HG02610 (cell line): ENCODE measurements at regions not wholly inside any gene's neighbourhood (a gene's known extent, or its start where the extent isn't known, plus 50 kb on each side); places are given as distances from the start of the nearest gene placed in this dataset.
"Not testable (repeated sequence)": the region's sequence is repeated elsewhere in the genome, so short reads cannot be mapped to it uniquely, and the experiment has no call there.

Experiments
- ATAC-seq: cut with Tn5 transposase; IDR thresholded peaks from one replicate; pipeline ENCODE4 v1.9.1; 2021; ENCODE audit warnings: mild to moderate bottlenecking, moderate library complexity; ENCODE audit not compliant: unreplicated experiment

- no peak for ATAC-seq
These were observed 130.5 kb downstream of the FOXB1 start for GRCh38 chr15:60134609-60135008.

- ATAC-seq, result no peak
These were observed 131.8 kb downstream of the FOXB1 start for GRCh38 chr15:60135961-60136360.

- ATAC-seq, result no peak
These were observed 133.7 kb downstream of the FOXB1 start for GRCh38 chr15:60137711-60138396.

GRCh38 chr15:60138397-60138968 lies 134.4 kb downstream of the FOXB1 start:
- no peak for ATAC-seq

- ATAC-seq, result no peak
These were observed 148.3 kb downstream of the FOXB1 start for GRCh38 chr15:60152386-60152785.

- ATAC-seq, result no peak
These were observed 150.7 kb downstream of the FOXB1 start for GRCh38 chr15:60154764-60155325.

- no peak for ATAC-seq
These were observed 151.6 kb downstream of the FOXB1 start for GRCh38 chr15:60155661-60156060.

GRCh38 chr15:60160909-60161308 lies 156.8 kb downstream of the FOXB1 start:
- ATAC-seq, result no peak

GRCh38 chr15:60161704-60162103 lies 157.6 kb downstream of the FOXB1 start:
- no peak for ATAC-seq

- ATAC-seq, result no peak
These were observed 158.3 kb downstream of the FOXB1 start for GRCh38 chr15:60162251-60162967.

GRCh38 chr15:60162968-60163355 lies 158.9 kb downstream of the FOXB1 start:
- ATAC-seq, result no peak

- ATAC-seq, result no peak
These were observed 161.0 kb downstream of the FOXB1 start for GRCh38 chr15:60165111-60165510.

GRCh38 chr15:60172143-60172542 lies 168.0 kb downstream of the FOXB1 start:
- ATAC-seq, result no peak

- no peak for ATAC-seq
These were observed 175.8 kb downstream of the FOXB1 start for GRCh38 chr15:60179786-60180391.

GRCh38 chr15:60181957-60182356 lies 177.8 kb downstream of the FOXB1 start:
- not testable (repeated sequence) for ATAC-seq

- no peak for ATAC-seq
These were observed 179.3 kb downstream of the FOXB1 start for GRCh38 chr15:60183366-60183765.

- ATAC-seq, result no peak
These were observed 180.5 kb downstream of the FOXB1 start for GRCh38 chr15:60184579-60184978.

- no peak for ATAC-seq
These were observed 186.9 kb downstream of the FOXB1 start for GRCh38 chr15:60191016-60191415.

- ATAC-seq, result no peak
These were observed 187.7 kb downstream of the FOXB1 start for GRCh38 chr15:60191821-60192220.

- no peak for ATAC-seq
These were observed 191.5 kb downstream of the FOXB1 start for GRCh38 chr15:60195611-60196010.

GRCh38 chr15:60204131-60204885 lies 193.5 kb downstream of the ANXA2 start:
- no peak for ATAC-seq
